ENCODE measurements at regions not wholly inside any gene's neighbourhood (a gene's known extent, or its start where the extent isn't known, plus 50 kb on each side); places are given as distances from the start of the nearest gene placed in this dataset.

DNA sequence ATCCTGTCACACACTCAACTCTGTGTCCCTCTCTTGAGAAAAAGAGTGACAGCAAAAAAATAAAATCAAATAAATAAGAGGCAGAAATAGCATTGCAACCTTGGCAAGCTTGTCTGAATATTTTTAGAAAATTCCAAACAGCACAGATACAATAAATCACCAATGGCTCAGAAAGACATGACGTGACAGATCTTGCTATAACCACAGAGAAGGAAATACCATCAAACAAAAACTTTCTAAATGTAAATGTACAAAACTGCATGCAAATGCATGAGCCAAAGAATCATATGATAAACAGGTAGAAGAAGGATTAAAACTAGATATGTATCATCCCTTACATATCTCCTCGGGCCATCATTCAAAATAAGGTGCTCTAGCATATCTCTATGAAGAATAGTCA lies 549.2 kb upstream of the NOX3 start:
- DNase-seq: no peak
- H3K9me3 ChIP-seq (ENCODE audit: control insufficient read depth in 2 of 2, insufficient read depth in 1 of 2, low read depth in 1 of 2, low read length in 1 of 2): no peaks in the 10 kb centered on the region
- H3K4me3 ChIP-seq (ENCODE audit: low read depth in 1 of 3, low read length in 3 of 3): no peak overlapping the region
- no peak for FAIRE-seq
- no peaks in the 10 kb centered on the region for H3K4me1 ChIP-seq (ENCODE audit: control insufficient read depth in 3 of 3, insufficient read depth in 2 of 3, low read depth in 1 of 3, low read length in 2 of 3)
- no peak overlapping the region for H3K27ac ChIP-seq (ENCODE audit: low read depth in 1 of 3, low read length in 2 of 3)
- H3K36me3 ChIP-seq (ENCODE audit: control insufficient read depth in 3 of 3, insufficient read depth in 2 of 3, low read depth in 1 of 3, low read length in 3 of 3): no peaks in the 10 kb centered on the region
- WGBS, 3 donors: 75 to 86% (median 79%) methylated on average over 2 of the region's 2 CpGs
- H3K27me3 ChIP-seq (ENCODE audit: control insufficient read depth in 3 of 3, insufficient read depth in 3 of 3, low read length in 3 of 3): no peaks in the 10 kb centered on the region

- Histone ChIP-seq H3K9me3 (ENCODE audit: control insufficient read depth in 2 of 2, insufficient read depth in 1 of 2, low read depth in 1 of 2, low read length in 1 of 2) (no peaks in the 10 kb centered on the region), H3K4me3 (ENCODE audit: low read depth in 1 of 3, low read length in 3 of 3) (no peak overlapping the region), H3K27me3 (ENCODE audit: control insufficient read depth in 3 of 3, insufficient read depth in 3 of 3, low read length in 3 of 3) (peaks cover 0 to 3% (median 0%) of the 10 kb centered on the region in 3 donors), H3K36me3 (ENCODE audit: control insufficient read depth in 3 of 3, insufficient read depth in 2 of 3, low read depth in 1 of 3, low read length in 3 of 3) (no peaks in the 10 kb centered on the region), H3K27ac (ENCODE audit: low read depth in 1 of 3, low read length in 2 of 3) (no peak overlapping the region), H3K4me1 (ENCODE audit: control insufficient read depth in 3 of 3, insufficient read depth in 2 of 3, low read depth in 1 of 3, low read length in 2 of 3) (no peaks in the 10 kb centered on the region)
- WGBS, 3 donors: 81 to 84% (median 81%) methylated on average over 1 of the region's 1 CpG
- DNase-seq (no peak), FAIRE-seq (no peak)
These were observed 540.5 kb upstream of the NOX3 start for GRCh38 chr6:155996151-155996550.

DNA sequence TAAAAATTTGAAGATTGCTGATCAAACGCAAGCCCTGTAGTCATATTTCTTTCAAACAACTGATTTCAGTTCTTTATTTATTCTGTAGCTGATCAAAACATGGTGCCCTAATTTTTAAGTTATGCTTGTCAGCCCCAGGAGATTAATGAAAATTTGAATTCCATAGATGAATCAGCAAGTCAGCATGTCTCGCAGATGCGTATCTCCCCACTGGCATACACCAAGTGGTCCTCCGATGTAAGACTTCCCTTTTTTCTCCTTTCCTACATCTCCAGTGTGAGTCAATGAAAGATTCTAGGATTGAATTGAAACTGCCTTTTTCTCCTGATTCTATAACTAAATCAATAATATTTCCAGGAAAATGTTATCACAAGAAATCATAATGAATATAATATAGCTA lies 539.6 kb upstream of the NOX3 start:
- Histone ChIP-seq H3K4me3 (ENCODE audit: low read depth in 1 of 3, low read length in 3 of 3) (no peak overlapping the region), H3K36me3 (ENCODE audit: control insufficient read depth in 3 of 3, insufficient read depth in 2 of 3, low read depth in 1 of 3, low read length in 3 of 3) (no peaks in the 10 kb centered on the region), H3K9me3 (ENCODE audit: control insufficient read depth in 2 of 2, insufficient read depth in 1 of 2, low read depth in 1 of 2, low read length in 1 of 2) (no peaks in the 10 kb centered on the region), H3K27ac (ENCODE audit: low read depth in 1 of 3, low read length in 2 of 3) (no peak overlapping the region), H3K27me3 (ENCODE audit: control insufficient read depth in 3 of 3, insufficient read depth in 3 of 3, low read length in 3 of 3) (peaks cover 0 to 3% (median 0%) of the 10 kb centered on the region in 3 donors), H3K4me1 (ENCODE audit: control insufficient read depth in 3 of 3, insufficient read depth in 2 of 3, low read depth in 1 of 3, low read length in 2 of 3) (no peaks in the 10 kb centered on the region)
- FAIRE-seq: no peak
- no peak for DNase-seq
- WGBS, 3 donors: 88 to 93% (median 89%) methylated on average over 4 of the region's 4 CpGs

- whole genome bisulfite sequencing, 3 donors: 86 to 94% (median 90%) methylated on average over 7 of the region's 7 CpGs
- no peak for DNase-seq
- no peak overlapping the region for H3K4me3 ChIP-seq (ENCODE audit: low read depth in 1 of 3, low read length in 3 of 3)
- H3K27me3 ChIP-seq (ENCODE audit: control insufficient read depth in 3 of 3, insufficient read depth in 3 of 3, low read length in 3 of 3): peaks cover 0 to 3% (median 0%) of the 10 kb centered on the region in 3 donors
- no peaks in the 10 kb centered on the region for H3K4me1 ChIP-seq (ENCODE audit: control insufficient read depth in 3 of 3, insufficient read depth in 2 of 3, low read depth in 1 of 3, low read length in 2 of 3)
- no peak for FAIRE-seq
- no peaks in the 10 kb centered on the region for H3K36me3 ChIP-seq (ENCODE audit: control insufficient read depth in 3 of 3, insufficient read depth in 2 of 3, low read depth in 1 of 3, low read length in 3 of 3)
- H3K9me3 ChIP-seq (ENCODE audit: control insufficient read depth in 2 of 2, insufficient read depth in 1 of 2, low read depth in 1 of 2, low read length in 1 of 2): no peaks in the 10 kb centered on the region
- no peak overlapping the region for H3K27ac ChIP-seq (ENCODE audit: low read depth in 1 of 3, low read length in 2 of 3)
These were observed 538.4 kb upstream of the NOX3 start for GRCh38 chr6:155994086-155994485.

GRCh38 chr6:155993240-155993639 lies 537.6 kb upstream of the NOX3 start:
- Histone ChIP-seq H3K27ac (ENCODE audit: low read depth in 1 of 3, low read length in 2 of 3) (no peak overlapping the region), H3K9me3 (ENCODE audit: control insufficient read depth in 2 of 2, insufficient read depth in 1 of 2, low read depth in 1 of 2, low read length in 1 of 2) (no peaks in the 10 kb centered on the region), H3K4me3 (ENCODE audit: low read depth in 1 of 3, low read length in 3 of 3) (no peak overlapping the region), H3K27me3 (ENCODE audit: control insufficient read depth in 3 of 3, insufficient read depth in 3 of 3, low read length in 3 of 3) (peaks cover 0 to 3% (median 0%) of the 10 kb centered on the region in 3 donors), H3K4me1 (ENCODE audit: control insufficient read depth in 3 of 3, insufficient read depth in 2 of 3, low read depth in 1 of 3, low read length in 2 of 3) (no peaks in the 10 kb centered on the region), H3K36me3 (ENCODE audit: control insufficient read depth in 3 of 3, insufficient read depth in 2 of 3, low read depth in 1 of 3, low read length in 3 of 3) (no peaks in the 10 kb centered on the region)
- WGBS, 3 donors: 74 to 90% (median 89%) methylated on average over 6 of the region's 6 CpGs
- FAIRE-seq: no peak
- DNase-seq: no peak

DNA sequence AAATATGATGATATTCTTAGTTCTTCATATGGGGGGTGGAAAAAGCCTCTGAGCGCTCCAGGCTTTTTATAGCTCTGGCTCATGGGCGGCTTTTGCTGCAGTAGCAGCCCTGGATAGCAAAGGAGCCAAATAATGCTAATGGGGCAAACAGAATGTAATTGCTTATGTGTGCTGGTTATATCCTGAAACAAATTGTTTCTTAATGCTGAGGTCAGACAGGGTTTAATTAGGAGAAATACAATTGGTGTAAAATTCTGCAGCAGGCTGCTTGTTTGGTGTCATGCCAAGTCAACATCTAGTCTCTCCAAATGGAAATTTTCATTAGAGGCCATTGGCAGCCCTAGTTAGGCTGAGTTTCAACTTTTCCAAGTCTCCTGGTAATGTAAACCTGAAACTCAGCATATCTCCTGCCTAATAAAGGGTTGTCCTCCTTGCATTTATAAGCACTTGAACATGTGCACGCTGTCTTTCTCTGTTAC lies 530.1 kb upstream of the NOX3 start:
- H3K4me3 ChIP-seq (ENCODE audit: low read depth in 1 of 3, low read length in 3 of 3): no peak overlapping the region
- no peaks in the 10 kb centered on the region for H3K27me3 ChIP-seq (ENCODE audit: control insufficient read depth in 3 of 3, insufficient read depth in 3 of 3, low read length in 3 of 3)
- peak in 1 of 2 donors; percentile 12 for DNase-seq
- no peaks in the 10 kb centered on the region for H3K36me3 ChIP-seq (ENCODE audit: control insufficient read depth in 3 of 3, insufficient read depth in 2 of 3, low read depth in 1 of 3, low read length in 3 of 3)
- H3K4me1 ChIP-seq (ENCODE audit: control insufficient read depth in 3 of 3, insufficient read depth in 2 of 3, low read depth in 1 of 3, low read length in 2 of 3): no peaks in the 10 kb centered on the region
- WGBS, 3 donors: 58 to 87% (median 76%) methylated on average over 3 of the region's 3 CpGs
- no peak overlapping the region for H3K27ac ChIP-seq (ENCODE audit: low read depth in 1 of 3, low read length in 2 of 3)
- H3K9me3 ChIP-seq (ENCODE audit: control insufficient read depth in 2 of 2, insufficient read depth in 1 of 2, low read depth in 1 of 2, low read length in 1 of 2): no peaks in the 10 kb centered on the region
- FAIRE-seq: no peak

- no peaks in the 10 kb centered on the region for H3K36me3 ChIP-seq (ENCODE audit: control insufficient read depth in 3 of 3, insufficient read depth in 2 of 3, low read depth in 1 of 3, low read length in 3 of 3)
- no peaks in the 10 kb centered on the region for H3K9me3 ChIP-seq (ENCODE audit: control insufficient read depth in 2 of 2, insufficient read depth in 1 of 2, low read depth in 1 of 2, low read length in 1 of 2)
- peaks cover 0 to 3% (median 0%) of the 10 kb centered on the region in 3 donors for H3K4me1 ChIP-seq (ENCODE audit: control insufficient read depth in 3 of 3, insufficient read depth in 2 of 3, low read depth in 1 of 3, low read length in 2 of 3)
- H3K27ac ChIP-seq (ENCODE audit: low read depth in 1 of 3, low read length in 2 of 3): no peak overlapping the region
- FAIRE-seq (no peak), DNase-seq (no peak)
- H3K4me3 ChIP-seq (ENCODE audit: low read depth in 1 of 3, low read length in 3 of 3): no peak overlapping the region
- no peaks in the 10 kb centered on the region for H3K27me3 ChIP-seq (ENCODE audit: control insufficient read depth in 3 of 3, insufficient read depth in 3 of 3, low read length in 3 of 3)
These were observed 525.1 kb upstream of the NOX3 start for GRCh38 chr6:155980768-155981079.

DNA sequence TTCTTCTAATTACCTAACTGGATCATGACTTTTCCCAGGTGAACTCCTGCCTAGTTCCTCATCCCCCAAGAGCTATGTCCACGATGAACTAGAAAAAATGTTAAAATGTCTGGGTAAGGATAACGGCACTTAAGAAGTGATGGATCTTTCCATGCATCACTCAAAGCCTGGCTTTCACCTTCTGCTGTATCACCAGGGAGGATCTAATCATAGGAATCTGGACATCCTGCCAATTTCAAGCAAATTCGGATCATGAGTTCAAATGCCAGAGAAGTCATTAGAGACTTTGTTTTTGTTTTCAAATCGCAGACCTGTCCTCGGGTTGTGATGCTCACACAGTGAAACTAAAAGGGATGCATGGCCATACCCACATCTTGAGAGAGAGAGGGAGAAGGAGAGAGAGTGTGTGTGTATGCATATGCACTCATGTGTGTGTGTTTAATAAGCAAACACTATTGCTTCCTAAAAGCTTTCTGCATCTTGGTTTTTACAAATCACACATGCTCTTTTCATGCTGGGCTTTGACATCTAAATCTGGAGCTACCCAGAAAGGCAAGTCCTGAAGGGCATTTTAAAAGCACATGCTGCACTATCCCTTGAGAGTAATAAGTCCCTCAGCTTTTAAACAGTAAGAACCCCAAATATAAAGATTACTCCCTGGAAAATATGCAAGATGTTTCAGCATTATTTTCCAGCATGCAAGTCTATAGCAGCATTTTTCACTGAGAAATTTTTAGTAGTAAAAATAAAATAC lies 524.6 kb upstream of the NOX3 start:
- Histone ChIP-seq H3K4me3 (ENCODE audit: low read depth in 1 of 3, low read length in 3 of 3) (no peak overlapping the region), H3K4me1 (ENCODE audit: control insufficient read depth in 3 of 3, insufficient read depth in 2 of 3, low read depth in 1 of 3, low read length in 2 of 3) (peaks cover 0 to 3% (median 0%) of the 10 kb centered on the region in 3 donors), H3K27me3 (ENCODE audit: control insufficient read depth in 3 of 3, insufficient read depth in 3 of 3, low read length in 3 of 3) (no peaks in the 10 kb centered on the region), H3K36me3 (ENCODE audit: control insufficient read depth in 3 of 3, insufficient read depth in 2 of 3, low read depth in 1 of 3, low read length in 3 of 3) (no peaks in the 10 kb centered on the region), H3K27ac (ENCODE audit: low read depth in 1 of 3, low read length in 2 of 3) (no peak overlapping the region), H3K9me3 (ENCODE audit: control insufficient read depth in 2 of 2, insufficient read depth in 1 of 2, low read depth in 1 of 2, low read length in 1 of 2) (no peaks in the 10 kb centered on the region)
- WGBS, 3 donors: 60 to 83% (median 74%) methylated on average over 5 of the region's 5 CpGs
- DNase-seq: no peak
- FAIRE-seq: no peak

GRCh38 chr6:155975506-155975905 lies 519.9 kb upstream of the NOX3 start:
- FAIRE-seq: no peak
- H3K27me3 ChIP-seq (ENCODE audit: control insufficient read depth in 3 of 3, insufficient read depth in 3 of 3, low read length in 3 of 3): no peaks in the 10 kb centered on the region
- DNase-seq: no peak
- H3K4me3 ChIP-seq (ENCODE audit: low read depth in 1 of 3, low read length in 3 of 3): no peak overlapping the region
- 94 to 96% (median 96%) methylated on average over 8 of the region's 8 CpGs for WGBS, 3 donors
- no peaks in the 10 kb centered on the region for H3K36me3 ChIP-seq (ENCODE audit: control insufficient read depth in 3 of 3, insufficient read depth in 2 of 3, low read depth in 1 of 3, low read length in 3 of 3)
- H3K4me1 ChIP-seq (ENCODE audit: control insufficient read depth in 3 of 3, insufficient read depth in 2 of 3, low read depth in 1 of 3, low read length in 2 of 3): peaks cover 0 to 7% (median 3%) of the 10 kb centered on the region in 3 donors
- H3K27ac ChIP-seq (ENCODE audit: low read depth in 1 of 3, low read length in 2 of 3): no peak overlapping the region
- no peaks in the 10 kb centered on the region for H3K9me3 ChIP-seq (ENCODE audit: control insufficient read depth in 2 of 2, insufficient read depth in 1 of 2, low read depth in 1 of 2, low read length in 1 of 2)
